Neural crest cell (in vitro differentiated cells): ENCODE measurements at regions not wholly inside any gene's neighbourhood (a gene's known extent, or its start where the extent isn't known, plus 50 kb on each side); places are given as distances from the start of the nearest gene placed in this dataset.

Experiments
- DNase-seq: peaks from one replicate; pipeline ENCODE4 v3.0.0; 2021; ENCODE audit warnings: low read depth, mixed read lengths, low spot score
- H3K27ac Mint-ChIP-seq: one replicate; pipeline ENCODE4 v1.8.0; 2021; ENCODE audit warnings: mild to moderate bottlenecking, mixed read lengths; ENCODE audit not compliant: unreplicated experiment
- H3K27me3 Mint-ChIP-seq: 2 replicates; pipeline ENCODE4 v1.8.0; 2021; ENCODE audit warnings: low read depth, mild to moderate bottlenecking, mixed read lengths
- H3K36me3 Mint-ChIP-seq: 2 replicates; pipeline ENCODE4 v1.8.0; 2021; ENCODE audit warnings: low read depth, mild to moderate bottlenecking, mixed read lengths
- H3K4me1 Mint-ChIP-seq: 2 replicates; pipeline ENCODE4 v1.8.0; 2021; ENCODE audit warnings: mixed read lengths
- H3K4me3 Mint-ChIP-seq: one replicate; pipeline ENCODE4 v1.8.0; 2021; ENCODE audit warnings: mild to moderate bottlenecking, mixed read lengths
- H3K9me3 Mint-ChIP-seq: 2 replicates; pipeline ENCODE4 v1.8.0; 2021; ENCODE audit warnings: mixed read lengths
- TF ChIP-seq, protein P1 (sequence below): fragments of 200-600 bp; sonication (generic); conservative IDR thresholded peaks from 2 replicates; pipeline ENCODE4 v1.5.0; 2021; ENCODE audit warnings: antibody characterized with exemption, mild to moderate bottlenecking

DNA sequence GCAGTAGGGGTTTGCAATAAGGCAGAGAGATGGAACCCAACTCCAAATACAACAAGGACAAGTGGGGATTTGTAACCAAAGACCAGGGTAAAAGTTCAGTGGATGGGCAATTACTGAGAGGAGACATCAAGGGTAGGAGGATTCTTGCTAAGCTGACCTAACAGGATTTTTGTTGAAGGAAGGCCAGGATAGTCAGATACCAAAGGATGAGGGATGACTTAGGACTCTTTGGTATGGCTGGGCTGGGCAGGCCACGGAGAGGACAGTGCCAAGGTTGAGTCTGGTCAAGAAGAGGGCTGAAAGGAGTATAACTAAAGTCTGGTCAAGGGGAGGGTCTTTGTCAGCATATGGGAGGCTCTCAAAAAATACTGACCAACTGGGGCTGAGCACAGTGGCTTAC, 85.3 kb upstream of the UBE2E2 start:
- Mint-ChIP-seq H3K4me1 (no peaks in the 10 kb centered on the region), H3K27ac (no peak overlapping the region), H3K9me3 (no peaks in the 10 kb centered on the region), H3K4me3 (no peak overlapping the region), H3K27me3 (peaks cover 8% of the 10 kb centered on the region), H3K36me3 (no peaks in the 10 kb centered on the region)
- DNase-seq = no peak
- TF ChIP-seq, protein P1, sequence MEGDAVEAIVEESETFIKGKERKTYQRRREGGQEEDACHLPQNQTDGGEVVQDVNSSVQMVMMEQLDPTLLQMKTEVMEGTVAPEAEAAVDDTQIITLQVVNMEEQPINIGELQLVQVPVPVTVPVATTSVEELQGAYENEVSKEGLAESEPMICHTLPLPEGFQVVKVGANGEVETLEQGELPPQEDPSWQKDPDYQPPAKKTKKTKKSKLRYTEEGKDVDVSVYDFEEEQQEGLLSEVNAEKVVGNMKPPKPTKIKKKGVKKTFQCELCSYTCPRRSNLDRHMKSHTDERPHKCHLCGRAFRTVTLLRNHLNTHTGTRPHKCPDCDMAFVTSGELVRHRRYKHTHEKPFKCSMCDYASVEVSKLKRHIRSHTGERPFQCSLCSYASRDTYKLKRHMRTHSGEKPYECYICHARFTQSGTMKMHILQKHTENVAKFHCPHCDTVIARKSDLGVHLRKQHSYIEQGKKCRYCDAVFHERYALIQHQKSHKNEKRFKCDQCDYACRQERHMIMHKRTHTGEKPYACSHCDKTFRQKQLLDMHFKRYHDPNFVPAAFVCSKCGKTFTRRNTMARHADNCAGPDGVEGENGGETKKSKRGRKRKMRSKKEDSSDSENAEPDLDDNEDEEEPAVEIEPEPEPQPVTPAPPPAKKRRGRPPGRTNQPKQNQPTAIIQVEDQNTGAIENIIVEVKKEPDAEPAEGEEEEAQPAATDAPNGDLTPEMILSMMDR = no peak

DNA sequence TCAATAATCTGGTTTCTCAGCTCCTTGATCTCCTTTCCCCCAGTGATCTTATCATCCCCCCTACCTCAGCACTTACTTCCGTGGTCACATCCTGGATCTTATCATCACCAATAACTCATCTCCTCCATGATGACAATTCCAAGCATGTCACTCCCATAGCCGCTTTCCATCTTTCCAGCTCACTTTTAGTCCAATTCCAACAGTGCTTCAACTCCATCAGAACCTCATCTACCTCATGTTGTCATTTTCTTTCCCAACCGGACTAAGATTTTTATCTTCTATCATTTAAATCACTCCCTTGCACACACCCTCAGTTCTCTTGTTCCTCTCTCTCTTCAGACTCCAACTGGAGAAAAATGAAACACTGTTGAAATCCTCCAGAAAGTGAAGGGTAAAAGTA, 75.9 kb upstream of the UBE2E2 start:
- Mint-ChIP-seq H3K4me3 (no peak overlapping the region), H3K27me3 (peaks cover 3% of the 10 kb centered on the region), H3K27ac (no peak overlapping the region), H3K9me3 (no peaks in the 10 kb centered on the region), H3K4me1 (no peaks in the 10 kb centered on the region), H3K36me3 (no peaks in the 10 kb centered on the region)
- no peak for DNase-seq
- TF ChIP-seq, protein P1 = no peak

DNA sequence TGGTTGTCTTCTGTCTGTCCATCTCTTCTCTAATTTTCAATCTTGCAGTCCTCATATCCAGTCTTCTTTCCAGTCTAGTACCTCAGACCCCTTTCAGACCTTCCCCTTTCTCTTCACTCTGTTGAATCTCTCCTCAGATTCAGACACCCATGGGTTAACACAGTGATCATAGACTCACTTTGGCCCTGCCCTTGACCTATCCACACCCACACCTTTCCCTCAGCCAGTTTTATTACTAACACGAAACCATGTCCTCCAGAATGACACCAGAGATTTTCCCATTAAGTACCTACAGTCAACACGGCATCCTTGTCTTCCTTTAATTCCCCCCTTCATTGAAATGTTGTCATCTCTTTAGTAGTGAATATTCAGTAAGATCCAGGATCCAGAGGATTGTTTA, 74.5 kb upstream of the UBE2E2 start:
- H3K4me3 Mint-ChIP-seq = no peak overlapping the region
- DNase-seq = no peak
- H3K36me3 Mint-ChIP-seq = no peaks in the 10 kb centered on the region
- TF ChIP-seq, protein P1 = no peak
- H3K4me1 Mint-ChIP-seq = no peaks in the 10 kb centered on the region
- no peak overlapping the region for H3K27ac Mint-ChIP-seq
- H3K9me3 Mint-ChIP-seq = no peaks in the 10 kb centered on the region
- peaks cover 3% of the 10 kb centered on the region for H3K27me3 Mint-ChIP-seq

DNA sequence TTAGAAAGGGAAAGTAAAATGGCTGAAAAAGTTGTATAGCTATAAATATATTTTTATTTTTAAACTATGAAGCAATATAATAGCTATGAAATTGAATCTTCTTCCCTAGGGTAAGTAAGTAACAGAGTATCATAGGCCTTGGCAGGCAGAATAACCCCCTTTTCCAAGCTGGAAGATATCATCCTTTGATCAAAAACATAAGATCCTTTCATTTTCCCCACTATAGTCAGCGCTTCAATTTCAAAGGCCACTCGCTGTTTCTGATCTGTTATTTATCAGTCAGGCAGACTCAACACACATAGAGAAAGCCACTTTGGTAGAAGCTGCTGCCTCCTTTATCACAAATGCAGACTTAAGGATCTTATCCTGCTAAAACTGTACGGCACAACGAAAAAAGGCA, 74.0 kb upstream of the UBE2E2 start:
- Mint-ChIP-seq H3K27ac (no peak overlapping the region), H3K36me3 (no peaks in the 10 kb centered on the region), H3K4me1 (no peaks in the 10 kb centered on the region), H3K4me3 (no peak overlapping the region), H3K27me3 (peaks cover 3% of the 10 kb centered on the region), H3K9me3 (no peaks in the 10 kb centered on the region)
- no peak for DNase-seq
- TF ChIP-seq, protein P1 = no peak

DNA sequence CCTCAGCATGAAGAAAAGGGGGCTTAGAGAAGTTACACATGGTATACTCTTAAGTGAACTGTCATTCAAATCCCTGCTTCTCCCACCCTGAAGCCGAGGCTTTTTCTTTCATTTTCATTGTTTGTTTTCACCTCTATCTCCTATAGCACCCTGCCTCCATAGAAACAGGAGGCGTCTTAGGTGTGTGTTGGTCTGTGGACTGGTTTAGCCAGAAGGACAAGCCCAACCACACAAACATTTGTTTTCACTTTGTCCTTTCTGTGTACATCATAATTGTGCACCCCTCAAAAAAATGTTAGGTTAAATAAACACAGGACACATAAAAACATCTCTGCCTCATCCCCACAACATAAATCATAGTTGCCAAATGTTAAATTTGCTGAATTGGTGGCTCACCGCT, 73.3 kb upstream of the UBE2E2 start:
- H3K4me1 Mint-ChIP-seq = no peaks in the 10 kb centered on the region
- peaks cover 3% of the 10 kb centered on the region for H3K27me3 Mint-ChIP-seq
- no peaks in the 10 kb centered on the region for H3K36me3 Mint-ChIP-seq
- no peak for DNase-seq
- H3K27ac Mint-ChIP-seq = no peak overlapping the region
- no peaks in the 10 kb centered on the region for H3K9me3 Mint-ChIP-seq
- TF ChIP-seq, protein P1 = no peak
- H3K4me3 Mint-ChIP-seq = no peak overlapping the region

DNA sequence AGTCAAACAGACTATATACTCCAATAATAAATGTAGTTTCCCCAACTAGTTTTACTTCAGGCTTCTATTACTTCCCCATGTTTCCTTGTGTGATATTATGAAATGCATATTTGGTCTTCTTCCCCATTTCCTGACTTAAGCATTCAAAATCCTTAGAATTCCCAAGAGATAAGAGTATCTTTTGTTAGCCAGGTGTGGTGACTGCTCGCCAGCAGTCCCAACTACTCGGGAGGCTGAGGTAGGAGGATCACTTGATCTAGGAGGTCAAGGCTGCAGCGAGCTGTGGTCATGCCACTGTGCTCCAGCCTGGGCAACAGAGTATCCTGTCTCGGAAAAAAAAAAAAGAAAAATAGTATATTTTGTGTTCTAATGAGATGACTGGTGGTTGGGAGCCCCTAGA, 72.7 kb upstream of the UBE2E2 start:
- DNase-seq = no peak
- no peak overlapping the region for H3K4me3 Mint-ChIP-seq
- TF ChIP-seq, protein P1 = no peak
- no peak overlapping the region for H3K27ac Mint-ChIP-seq
- no peaks in the 10 kb centered on the region for H3K4me1 Mint-ChIP-seq
- H3K36me3 Mint-ChIP-seq = no peaks in the 10 kb centered on the region
- H3K9me3 Mint-ChIP-seq = no peaks in the 10 kb centered on the region
- H3K27me3 Mint-ChIP-seq = peaks cover 3% of the 10 kb centered on the region
